Caco-2 (cell line): ENCODE measurements at regions not wholly inside any gene's neighbourhood (a gene's known extent, or its start where the extent isn't known, plus 50 kb on each side); places are given as distances from the start of the nearest gene placed in this dataset.

Experiments used
- BruUV-seq: library from RNA; stranded (reverse); fragments of 400-500 nt; replicated peaks from 2 replicates; lab custom pipeline; 2021; lab: Mats Ljungman, UMichigan
- CTCF ChIA-PET: fragments of 300-600 bp; sonication (Branson Sonifier 250); formaldehyde crosslinking; loops from one replicate; lab custom pipeline; 2022; ENCODE audit warnings: antibody characterized with exemption; lab: Charles Lee
- POLR2A ChIA-PET: fragments of 300-600 bp; sonication (Branson Sonifier 250); formaldehyde crosslinking; loops from one replicate; lab custom pipeline; 2022; ENCODE audit warnings: antibody characterized with exemption; lab: Charles Lee
- DNase-seq, 2 experiments: peaks; one replicate each; pipeline versions ENCODE4 v3.0.0 to v3.0.0-alpha.2; 2020 to 2022
- H3K27me3 ChIP-seq: replicated peaks from 2 replicates; pipeline ENCODE4 v1.6.0; 2011; ENCODE audit warnings: low read length; ENCODE audit not compliant: control insufficient read depth, insufficient read depth
- H3K36me3 ChIP-seq: 2 replicates; pipeline ENCODE4 v1.5.1; 2011; ENCODE audit warnings: low read length; ENCODE audit not compliant: control insufficient read depth, insufficient read depth
- H3K4me1 ChIP-seq: fragments of 250-450 bp; sonication (Bioruptor Pico); 2 replicates; pipeline ENCODE4 v1.5.1; 2020; ENCODE audit warnings: mild to moderate bottlenecking
- H3K4me3 ChIP-seq: 2 replicates; pipeline ENCODE4 v1.5.1; 2011; ENCODE audit warnings: low read depth, mild to moderate bottlenecking, control low read depth, low read length
- H3K9me3 ChIP-seq: fragments of 250-450 bp; sonication (Bioruptor Pico); 2 replicates; pipeline ENCODE4 v1.5.1; 2020; ENCODE audit warnings: mild to moderate bottlenecking, moderate library complexity
- H3K27ac Mint-ChIP-seq: one replicate; pipeline ENCODE4 v1.8.0; 2022; ENCODE audit warnings: mixed read lengths; ENCODE audit not compliant: unreplicated experiment
- H3K27me3 Mint-ChIP-seq: one replicate; pipeline ENCODE4 v1.8.0; 2022; ENCODE audit warnings: mixed read lengths; ENCODE audit not compliant: insufficient read depth, unreplicated experiment
- H3K36me3 Mint-ChIP-seq: one replicate; pipeline ENCODE4 v1.8.0; 2022; ENCODE audit warnings: mild to moderate bottlenecking, mixed read lengths; ENCODE audit not compliant: insufficient read depth, unreplicated experiment
- H3K4me1 Mint-ChIP-seq: one replicate; pipeline ENCODE4 v1.8.0; 2022; ENCODE audit warnings: low read depth, mixed read lengths; ENCODE audit not compliant: unreplicated experiment
- H3K4me3 Mint-ChIP-seq: one replicate; pipeline ENCODE4 v1.8.0; 2022; ENCODE audit warnings: mild to moderate bottlenecking, moderate library complexity, mixed read lengths; ENCODE audit not compliant: unreplicated experiment
- H3K9me3 Mint-ChIP-seq: one replicate; pipeline ENCODE4 v1.8.0; 2022; ENCODE audit warnings: mixed read lengths; ENCODE audit not compliant: unreplicated experiment
- CTCF ChIP-seq, 2 experiments: fragments of 200-600 bp in 1 of 2; IDR thresholded peaks; 1 replicate in 1 of 2; 2 replicates in 1 of 2; pipeline versions ENCODE4 v1.5.1 to v1.8.0; 2011 to 2022; ENCODE audit warnings: antibody characterized with exemption in 1 of 2, control low read depth in 1 of 2, inconsistent platforms in 1 of 2, low read depth in 1 of 2, low read length in 1 of 2, mild to moderate bottlenecking in 1 of 2, moderate library complexity in 1 of 2; ENCODE audit not compliant: insufficient read depth in 1 of 2, severe bottlenecking in 1 of 2, unreplicated experiment in 1 of 2
- intact Hi-C: fragments of 100-400 bp; cut with micrococcal nuclease; formaldehyde crosslinking; loops from one replicate; pipeline ENCODE4 v1.10.0; 2022; ENCODE audit not compliant: unreplicated experiment

- CTCF ChIA-PET: no interaction called here
- no peaks in the 10 kb centered on the region for H3K27me3 ChIP-seq
These were observed 107.7 kb upstream of the YPEL5 start for GRCh38 chr2:30039101-30039500.

DNA sequence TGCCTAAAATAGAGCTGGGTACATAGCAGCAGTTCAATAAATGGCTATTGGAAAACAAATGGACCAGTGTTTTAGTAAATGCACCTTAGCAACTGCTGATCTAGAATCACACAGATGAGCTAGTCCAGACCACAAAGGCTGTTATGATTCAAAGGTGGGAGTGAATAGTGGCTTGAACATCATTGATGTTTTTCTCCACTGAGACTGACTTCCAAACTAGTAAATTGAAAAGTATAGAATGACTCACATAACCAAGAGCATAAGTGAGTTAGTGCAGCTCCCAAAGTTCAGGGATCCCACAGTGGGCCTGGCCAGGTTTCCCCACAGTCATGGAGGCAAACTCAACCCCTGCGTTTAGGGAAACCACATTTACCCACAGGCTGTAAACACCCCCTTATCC is 106.7 kb upstream of the YPEL5 start:
- ChIA-PET POLR2A (no interaction called here), CTCF (no interaction called here)
- no peaks in the 10 kb centered on the region for H3K36me3 Mint-ChIP-seq

More at GRCh38 chr2:30039101-30039500, 107.7 kb upstream of the YPEL5 start:
- Histone ChIP-seq H3K4me3 (no peak overlapping the region), H3K4me1 (no peaks in the 10 kb centered on the region), H3K9me3 (no peaks in the 10 kb centered on the region), H3K36me3 (no peaks in the 10 kb centered on the region)
- intact Hi-C loops: no loop called here
- no peak for DNase-seq
- BruUV-seq: no TSS peak
- Mint-ChIP-seq H3K4me3 (no peak overlapping the region), H3K36me3 (no peaks in the 10 kb centered on the region), H3K27me3 (peaks cover 22% of the 10 kb centered on the region), H3K27ac (no peak overlapping the region), H3K4me1 (no peaks in the 10 kb centered on the region), H3K9me3 (no peaks in the 10 kb centered on the region)
- POLR2A ChIA-PET: no interaction called here
- no peak for TF ChIP-seq CTCF (IDR thresholded peaks at IDR 0.05; ENCODE audit: insufficient read depth in 1 of 2, low read depth in 1 of 2, low read length in 1 of 2, severe bottlenecking in 1 of 2, unreplicated experiment in 1 of 2)

GRCh38 chr2:30041884-30042283 is 104.9 kb upstream of the YPEL5 start:
- CTCF ChIA-PET: no interaction called here
- H3K4me1 ChIP-seq: no peaks in the 10 kb centered on the region
- no peaks in the 10 kb centered on the region; the same call in 1 of the 2 replicates for H3K27me3 ChIP-seq
- no peak overlapping the region for H3K4me3 Mint-ChIP-seq
- no peak overlapping the region for H3K27ac Mint-ChIP-seq
- peaks cover 33% of the 10 kb centered on the region for H3K27me3 Mint-ChIP-seq
- BruUV-seq: no TSS peak
- no peak for TF ChIP-seq CTCF (IDR thresholded peaks at IDR 0.05; ENCODE audit: insufficient read depth in 1 of 2, low read depth in 1 of 2, low read length in 1 of 2, severe bottlenecking in 1 of 2, unreplicated experiment in 1 of 2)
- no peak overlapping the region for H3K4me3 ChIP-seq
- H3K9me3 ChIP-seq: no peaks in the 10 kb centered on the region
- no peak for DNase-seq
- no peaks in the 10 kb centered on the region for H3K4me1 Mint-ChIP-seq
- intact Hi-C loops: no loop called here
- POLR2A ChIA-PET: no interaction called here
- no peaks in the 10 kb centered on the region for H3K36me3 ChIP-seq
- no peaks in the 10 kb centered on the region for H3K36me3 Mint-ChIP-seq
- no peaks in the 10 kb centered on the region for H3K9me3 Mint-ChIP-seq

More for the DNA sequence above, 106.7 kb upstream of the YPEL5 start:
- no TSS peak for BruUV-seq
- Histone ChIP-seq H3K36me3 (no peaks in the 10 kb centered on the region), H3K9me3 (no peaks in the 10 kb centered on the region), H3K4me3 (no peak overlapping the region), H3K27me3 (no peaks in the 10 kb centered on the region), H3K4me1 (no peaks in the 10 kb centered on the region)
- intact Hi-C loops: no loop called here
- Mint-ChIP-seq H3K27me3 (peaks cover 29% of the 10 kb centered on the region), H3K9me3 (no peaks in the 10 kb centered on the region), H3K4me3 (no peak overlapping the region), H3K4me1 (no peaks in the 10 kb centered on the region), H3K27ac (no peak overlapping the region)
- no peak for TF ChIP-seq CTCF (IDR thresholded peaks at IDR 0.05; ENCODE audit: insufficient read depth in 1 of 2, low read depth in 1 of 2, low read length in 1 of 2, severe bottlenecking in 1 of 2, unreplicated experiment in 1 of 2)
- no peak for DNase-seq
